SW 1271 (cell line): ENCODE measurements at regions not wholly inside any gene's neighbourhood (a gene's known extent, or its start where the extent isn't known, plus 50 kb on each side); places are given as distances from the start of the nearest gene placed in this dataset.
A peak's percentile ranks its signal among the peaks of the same experiment; 100 is the strongest.

Source experiments
- DNase-seq, 2 experiments: peaks; one replicate each; lab custom pipeline; 2025; lab: John Stamatoyannopoulos, UW

DNA sequence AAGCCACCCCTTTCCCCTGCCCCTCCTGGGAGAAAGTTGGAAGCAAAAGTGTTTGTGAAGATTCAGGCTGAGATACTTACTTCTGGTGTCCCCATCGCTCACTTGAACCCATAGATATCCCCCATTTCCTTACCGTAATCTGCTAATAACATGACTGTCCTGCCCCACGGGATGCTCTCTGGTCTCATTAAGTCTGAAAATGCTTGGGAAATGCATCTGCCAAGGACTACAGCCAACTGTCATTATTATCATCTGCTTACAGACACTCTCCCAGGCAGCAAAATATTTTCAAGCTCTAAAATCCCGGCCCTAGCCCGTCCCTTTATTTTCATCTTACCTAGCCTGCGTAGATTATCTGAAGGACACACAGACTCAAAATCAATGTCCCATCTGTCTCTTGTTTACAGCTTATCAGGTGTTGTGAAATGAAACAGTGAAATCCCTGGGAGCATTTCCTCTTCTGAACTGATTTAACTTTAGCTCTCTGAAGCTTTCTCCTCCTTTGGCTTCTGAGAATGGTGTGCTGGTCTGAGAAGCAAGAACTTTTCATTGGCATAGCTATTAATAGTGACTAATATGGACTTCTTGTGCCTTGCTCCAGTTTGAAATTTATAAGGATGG, 126.9 kb upstream of the OSMR start:
- DNase-seq = no peak

- no peak for DNase-seq
Observed at GRCh38 chr5:38719403-38719802, 126.4 kb upstream of the OSMR start.

GRCh38 chr5:38719916-38720315, 125.9 kb upstream of the OSMR start:
- peak in 1 of 2 experiments; percentile 31 for DNase-seq

DNA sequence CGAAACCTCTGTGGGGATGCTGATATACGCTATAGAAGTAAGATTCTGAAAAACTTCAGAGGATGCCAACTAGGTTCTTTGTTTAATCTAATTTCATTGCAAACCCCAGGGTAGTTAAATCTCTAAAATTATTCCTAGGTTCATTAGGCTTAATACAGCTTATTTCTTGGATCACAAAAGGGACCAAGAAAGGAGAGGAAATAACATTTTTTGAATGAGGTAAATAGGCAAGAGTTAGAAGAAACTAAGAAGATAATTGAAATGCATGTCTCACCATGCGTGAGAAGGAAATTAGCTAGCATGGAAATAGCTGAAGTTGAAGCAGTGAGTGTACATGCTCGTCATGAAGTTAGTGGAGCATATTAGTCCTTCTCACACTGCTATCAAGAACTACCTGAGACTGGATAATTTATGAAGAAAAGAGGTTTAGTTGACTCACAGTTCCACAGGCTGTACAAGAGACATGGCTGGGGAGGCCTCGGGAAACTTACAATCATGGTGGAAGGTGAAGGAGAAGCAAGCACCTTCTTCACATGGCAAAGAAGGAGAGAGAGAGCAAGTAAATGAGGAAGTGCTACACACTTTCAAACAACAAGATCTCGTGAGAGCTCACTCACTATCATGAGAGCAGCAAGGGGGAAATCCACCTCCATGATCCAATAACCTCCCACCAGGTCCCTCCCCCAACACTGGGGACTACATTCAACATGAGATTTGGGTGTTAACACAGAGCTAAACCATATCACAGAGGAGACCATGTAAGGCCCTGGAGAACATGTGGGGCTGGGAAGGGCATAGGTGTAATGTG, 125.1 kb upstream of the OSMR start:
- no peak for DNase-seq

- DNase-seq = no peak
Observed at GRCh38 chr5:38722918-38723317, 122.9 kb upstream of the OSMR start.

GRCh38 chr5:38723426-38723825, 122.4 kb upstream of the OSMR start:
- no peak for DNase-seq

DNA sequence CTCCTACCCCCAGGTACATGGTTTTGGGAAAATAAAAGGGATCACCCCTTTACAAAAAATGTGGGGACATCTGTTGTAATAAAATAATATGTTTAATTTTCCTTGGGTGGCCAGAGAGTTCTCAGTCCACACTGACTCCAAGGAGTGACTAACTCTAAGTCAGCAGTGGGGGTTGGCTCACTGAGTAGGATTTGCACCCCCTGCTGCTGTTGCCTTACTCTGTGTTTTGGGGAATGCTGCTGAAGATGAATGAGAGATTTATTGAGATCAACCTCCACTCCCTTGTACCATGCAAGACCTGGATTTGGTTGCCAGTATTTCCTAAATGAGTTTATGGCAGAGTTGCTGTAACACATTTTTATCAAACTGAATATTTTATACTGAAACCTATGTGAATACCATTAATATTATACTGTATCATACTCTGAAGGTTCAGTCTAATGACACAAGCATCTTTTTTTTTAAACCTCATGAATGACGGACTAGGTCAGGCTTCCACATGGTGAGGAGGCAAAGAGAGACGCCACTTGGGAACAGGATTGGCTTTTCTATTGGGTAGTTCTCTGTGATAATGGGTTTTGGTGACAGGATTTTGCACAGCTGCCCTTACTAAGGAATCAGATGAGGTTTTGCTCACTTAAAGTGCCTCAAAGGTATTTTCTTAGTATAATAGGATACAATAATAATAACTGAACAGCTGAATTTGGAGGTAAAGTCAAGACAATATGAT, 121.3 kb upstream of the OSMR start:
- no peak for DNase-seq

GRCh38 chr5:38725371-38725865, 120.4 kb upstream of the OSMR start:
- DNase-seq = no peak

DNA sequence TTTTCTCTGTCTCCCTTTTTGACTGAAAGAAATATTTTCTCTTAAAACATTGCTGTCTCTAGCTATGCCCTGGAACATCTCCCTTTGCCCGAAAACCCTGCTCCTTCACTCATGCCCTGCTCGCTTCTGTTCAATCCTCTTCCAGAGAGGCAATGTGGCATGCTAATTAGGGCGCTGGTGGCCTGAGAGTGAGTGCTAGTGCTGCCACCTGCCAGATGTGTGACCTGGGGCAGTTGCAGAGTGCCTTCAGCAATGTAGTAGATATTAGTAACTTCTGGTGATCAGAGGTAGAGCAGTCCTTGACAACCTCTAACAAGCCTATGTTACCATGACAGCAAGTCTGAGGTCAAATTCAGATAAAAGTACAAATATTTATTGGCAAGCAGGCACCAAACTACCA, 119.5 kb upstream of the OSMR start:
- no peak for DNase-seq

GRCh38 chr5:38728029-38728428, 117.8 kb upstream of the OSMR start:
- no peak for DNase-seq

DNA sequence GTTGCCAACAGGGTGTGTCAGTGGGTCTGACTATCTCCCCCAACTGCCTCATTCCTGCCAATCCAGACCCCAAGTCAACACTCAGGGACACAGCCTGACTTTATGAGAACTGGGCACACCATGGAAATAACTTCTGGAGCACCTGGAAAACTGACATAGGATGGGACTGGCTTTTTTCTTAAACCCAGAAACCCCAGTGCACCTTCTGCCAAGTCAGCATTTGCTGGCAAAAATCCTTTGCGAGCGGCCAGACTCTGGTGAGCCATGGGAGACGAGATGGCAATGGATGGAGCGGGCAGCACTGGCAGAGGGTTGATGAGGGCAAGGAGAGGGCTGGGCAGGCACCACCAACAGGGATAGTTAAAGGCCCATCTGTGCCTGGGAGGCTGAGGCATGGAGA, 114.4 kb upstream of the OSMR start:
- no peak for DNase-seq

DNA sequence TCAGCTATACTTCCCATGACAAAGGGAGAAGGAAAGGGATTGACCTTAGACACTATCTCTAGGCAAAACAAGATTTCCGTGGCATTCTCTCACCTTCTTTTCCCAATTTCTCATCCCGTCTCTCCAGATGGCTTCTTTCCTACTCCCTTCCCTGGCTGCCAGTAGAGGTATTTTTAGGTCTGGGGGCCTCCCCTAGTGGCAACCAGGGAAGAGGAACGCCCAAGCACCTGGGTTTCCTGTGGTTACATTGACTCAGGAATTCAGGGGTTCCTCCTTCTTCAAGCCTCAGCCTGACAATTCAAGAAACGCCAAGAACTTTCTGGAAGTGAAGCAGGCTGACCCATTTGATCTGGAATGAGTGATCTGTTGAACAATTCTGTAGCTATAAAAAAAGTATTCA, 111.5 kb upstream of the OSMR start:
- DNase-seq = no peak

DNA sequence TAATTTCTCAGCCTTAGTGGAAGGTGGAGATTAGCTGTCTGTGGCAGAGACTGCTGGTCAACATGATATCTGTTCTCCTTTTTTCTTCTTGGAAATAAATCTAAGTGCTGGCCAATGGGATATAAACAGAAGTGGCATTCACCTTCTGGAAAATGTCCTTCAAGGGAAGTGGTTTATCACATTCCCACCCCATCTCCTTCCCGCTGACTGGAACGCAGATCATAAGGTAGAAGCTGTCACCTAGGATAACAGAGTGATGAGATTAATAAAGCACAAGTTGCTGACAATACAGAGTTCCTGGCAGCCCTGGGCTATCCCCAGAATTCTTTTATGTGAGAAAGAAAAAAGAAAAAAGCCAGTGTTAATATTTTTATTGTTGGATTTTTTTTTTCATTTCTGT, 109.7 kb upstream of the OSMR start:
- DNase-seq = no peak

GRCh38 chr5:38737976-38738375, 107.8 kb upstream of the OSMR start:
- no peak for DNase-seq

DNA sequence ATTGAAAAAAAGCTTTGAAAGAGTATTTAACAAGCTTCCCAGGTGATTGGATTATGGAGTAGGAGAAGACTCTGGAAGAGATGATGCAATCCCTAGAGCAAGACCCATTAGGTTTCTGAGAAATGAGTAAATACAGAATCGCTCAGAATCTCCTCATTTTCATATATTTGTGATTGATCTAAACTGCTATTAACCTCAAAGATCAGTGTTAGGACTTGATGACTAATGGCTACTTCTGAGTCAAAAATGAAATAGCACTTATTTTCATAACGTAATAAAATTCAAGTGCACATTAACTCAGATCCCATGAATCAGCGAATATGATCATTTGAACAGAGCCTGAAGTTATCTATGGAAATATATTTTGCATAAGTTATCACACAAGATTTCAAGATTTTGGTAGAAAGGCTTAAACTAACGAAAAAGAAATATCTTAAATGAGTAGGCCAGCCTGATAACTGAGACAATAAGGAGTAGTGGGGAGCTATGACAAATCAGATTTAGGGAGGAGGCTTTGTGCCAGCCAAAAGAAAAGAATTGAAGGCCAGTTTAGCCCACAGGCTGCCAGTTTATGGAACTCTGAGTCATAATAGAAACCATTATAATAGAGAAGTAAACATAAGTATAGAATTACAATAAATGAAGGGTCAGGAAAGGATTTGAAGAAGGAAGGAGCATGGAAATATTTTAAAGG, 106.7 kb upstream of the OSMR start:
- no peak for DNase-seq

- DNase-seq = no peak
Observed at GRCh38 chr5:38739705-38740045, 106.1 kb upstream of the OSMR start.

DNA sequence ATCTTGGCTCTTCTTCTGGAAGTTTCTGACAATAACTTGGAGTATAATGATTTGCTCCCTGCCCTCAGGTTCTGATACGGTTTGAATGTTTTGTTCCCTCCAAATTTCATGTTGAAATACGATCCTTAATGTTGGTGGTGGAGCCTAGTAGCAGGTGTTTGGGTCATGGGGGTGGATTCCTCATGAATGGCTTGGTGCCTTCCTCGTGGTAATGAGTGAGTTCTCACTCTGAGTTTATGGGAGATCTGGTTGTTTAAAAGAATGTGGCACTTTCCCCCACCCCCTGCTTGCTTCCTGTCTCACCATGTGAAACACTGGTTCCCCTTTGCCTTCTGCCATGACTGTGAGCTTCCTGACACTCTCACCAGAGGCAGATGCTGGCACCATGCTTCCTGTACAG, 103.0 kb upstream of the OSMR start:
- no peak for DNase-seq

GRCh38 chr5:38743562-38743961, 102.2 kb upstream of the OSMR start:
- DNase-seq = no peak

DNA sequence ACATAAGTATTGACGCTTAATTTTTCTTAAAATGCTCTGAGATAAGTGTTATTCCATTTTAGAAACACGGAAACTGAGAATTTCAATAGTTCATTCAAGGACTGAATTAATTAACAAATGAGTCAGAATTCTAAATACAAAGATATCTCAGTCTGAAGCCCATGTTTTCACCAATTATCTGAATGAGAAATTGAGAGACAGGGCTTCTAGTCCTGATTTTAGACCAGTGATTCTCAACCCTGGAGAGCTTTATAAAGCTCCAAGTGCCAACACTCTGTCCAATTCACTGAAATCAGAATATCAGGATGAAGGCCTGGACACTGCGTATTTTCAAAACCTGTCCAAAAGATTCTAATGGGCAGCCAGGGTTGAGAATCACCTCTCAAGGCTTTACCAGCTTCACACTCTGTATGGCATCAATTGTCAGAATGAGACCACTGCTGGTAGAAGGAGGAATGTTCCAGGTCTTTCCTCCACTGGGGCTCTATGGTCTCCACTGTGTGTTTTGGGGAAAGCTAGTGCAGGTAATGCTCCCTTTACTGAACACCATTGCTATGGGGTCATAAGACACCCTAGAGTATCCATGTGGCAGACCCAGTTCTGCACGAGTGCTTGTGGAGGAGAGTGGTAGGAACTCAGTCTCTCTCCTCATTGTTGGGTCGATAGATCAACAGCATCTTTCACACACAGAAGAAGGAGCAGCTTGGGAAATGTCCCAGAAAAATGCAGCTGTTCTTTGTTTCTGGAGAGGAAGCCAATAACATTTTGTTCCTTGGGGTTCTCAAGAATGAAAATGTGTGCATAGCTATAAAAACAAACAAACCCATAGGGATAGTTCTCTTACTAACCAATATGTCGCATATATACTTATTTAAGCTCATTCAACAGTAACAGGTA, 99.7 kb upstream of the OSMR start:
- no peak for DNase-seq

DNA sequence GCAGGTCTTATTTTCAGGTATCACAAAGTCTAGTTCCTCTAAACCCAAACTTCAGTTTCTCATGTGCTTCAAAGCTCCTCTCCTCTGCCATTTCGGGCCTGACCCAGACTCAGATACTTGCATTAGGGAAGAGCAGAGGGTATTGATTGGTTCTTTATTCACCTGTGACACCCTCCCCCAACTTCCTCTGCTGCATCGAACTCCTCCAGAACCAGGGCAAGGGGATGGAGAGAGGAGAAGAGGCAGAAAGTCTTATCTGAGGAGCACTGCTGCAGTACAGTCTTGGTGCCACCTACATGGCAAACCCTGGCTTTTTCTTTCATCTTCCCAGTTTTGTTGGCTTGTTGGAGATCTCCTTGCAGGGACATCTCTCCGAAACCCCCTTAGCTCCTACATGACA, 96.0 kb upstream of the OSMR start:
- DNase-seq = no peak

GRCh38 chr5:38751103-38751502, 94.7 kb upstream of the OSMR start:
- no peak for DNase-seq
